DMS153 (cell line): ENCODE measurements at regions not wholly inside any gene's neighbourhood (a gene's known extent, or its start where the extent isn't known, plus 50 kb on each side); places are given as distances from the start of the nearest gene placed in this dataset.

Experiments
- DNase-seq: peaks from one replicate; lab custom pipeline; 2025; lab: John Stamatoyannopoulos, UW

- no peak for DNase-seq
Observed at GRCh38 chr21:16642353-16642752, 870.5 kb upstream of the CXADR start.

GRCh38 chr21:16644685-16645084, 868.2 kb upstream of the CXADR start:
- no peak for DNase-seq

GRCh38 chr21:16650714-16651366, 862.0 kb upstream of the CXADR start:
- DNase-seq = no peak

- DNase-seq = no peak
Observed at GRCh38 chr21:16651956-16652355, 860.9 kb upstream of the CXADR start.

GRCh38 chr21:16663436-16663835, 849.4 kb upstream of the CXADR start:
- DNase-seq = no peak

- DNase-seq = no peak
Observed at GRCh38 chr21:16667395-16667794, 845.4 kb upstream of the CXADR start.

GRCh38 chr21:16674949-16675348, 837.9 kb upstream of the CXADR start:
- DNase-seq = no peak

GRCh38 chr21:16676391-16676790, 836.5 kb upstream of the CXADR start:
- DNase-seq = no peak

- no peak for DNase-seq
Observed at GRCh38 chr21:16678429-16679160, 834.2 kb upstream of the CXADR start.

- DNase-seq = no peak
Observed at GRCh38 chr21:16695074-16695473, 817.8 kb upstream of the CXADR start.

- no peak for DNase-seq
Observed at GRCh38 chr21:16707274-16707673, 805.6 kb upstream of the CXADR start.

GRCh38 chr21:16708101-16708835, 804.6 kb upstream of the CXADR start:
- no peak for DNase-seq

GRCh38 chr21:16709866-16710550, 802.8 kb upstream of the CXADR start:
- DNase-seq = no peak

- DNase-seq = no peak
Observed at GRCh38 chr21:16711757-16712156, 801.1 kb upstream of the CXADR start.

GRCh38 chr21:16713331-16714117, 799.3 kb upstream of the CXADR start:
- DNase-seq = no peak

- no peak for DNase-seq
Observed at GRCh38 chr21:16740511-16740910, 772.3 kb upstream of the CXADR start.

- DNase-seq = no peak
Observed at GRCh38 chr21:16741141-16741665, 771.6 kb upstream of the CXADR start.

GRCh38 chr21:16742131-16742641, 770.7 kb upstream of the CXADR start:
- DNase-seq = no peak

GRCh38 chr21:16742741-16743140, 770.1 kb upstream of the CXADR start:
- no peak for DNase-seq

GRCh38 chr21:16743317-16743716, 769.5 kb upstream of the CXADR start:
- no peak for DNase-seq

GRCh38 chr21:16750926-16751325, 761.9 kb upstream of the CXADR start:
- no peak for DNase-seq
